PC-3 (cell line): ENCODE measurements at regions not wholly inside any gene's neighbourhood (a gene's known extent, or its start where the extent isn't known, plus 50 kb on each side); places are given as distances from the start of the nearest gene placed in this dataset.

ENCODE experiments used
- EZH2 ChIP-seq: fragments of 300-600 bp; sonication (generic); IDR thresholded peaks from one replicate; pipeline ENCODE4 v1.6.1; 2017; ENCODE audit warnings: antibody characterized with exemption, mild to moderate bottlenecking, low read length; ENCODE audit not compliant: unreplicated experiment
- EZH2phosphoT487 ChIP-seq: fragments of 300-600 bp; sonication (generic); IDR thresholded peaks from 2 replicates; pipeline ENCODE4 v1.6.1; 2018; ENCODE audit warnings: mild to moderate bottlenecking, antibody characterized with exemption, low read length, borderline replicate concordance
- TF ChIP-seq, protein P1 (sequence below): fragments of 300-600 bp; sonication (generic); conservative IDR thresholded peaks from 2 replicates; pipeline ENCODE4 v1.5.1; 2017; ENCODE audit warnings: antibody characterized with exemption, low read depth, mild to moderate bottlenecking, low read length

DNA sequence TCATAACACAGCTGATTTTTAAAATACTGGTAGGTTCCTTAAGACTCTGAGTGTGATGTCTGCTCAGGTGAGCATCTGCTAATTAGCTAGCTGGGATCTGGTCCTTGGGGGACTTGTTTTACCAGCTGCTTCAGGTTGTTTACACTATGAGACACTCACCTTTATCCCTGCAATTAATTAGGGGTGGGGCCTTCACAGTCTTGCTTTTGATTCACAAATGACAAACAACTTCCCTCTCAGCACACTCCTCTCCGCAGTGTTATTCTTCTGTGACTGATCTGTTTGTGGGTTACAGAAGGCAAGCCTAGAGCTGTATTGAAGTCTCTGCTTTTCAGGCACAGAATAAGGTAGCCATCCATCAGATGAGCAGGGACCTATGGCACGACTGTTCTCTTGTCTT lies 62.0 kb upstream of the CD83 start:
- TF ChIP-seq, protein P1, sequence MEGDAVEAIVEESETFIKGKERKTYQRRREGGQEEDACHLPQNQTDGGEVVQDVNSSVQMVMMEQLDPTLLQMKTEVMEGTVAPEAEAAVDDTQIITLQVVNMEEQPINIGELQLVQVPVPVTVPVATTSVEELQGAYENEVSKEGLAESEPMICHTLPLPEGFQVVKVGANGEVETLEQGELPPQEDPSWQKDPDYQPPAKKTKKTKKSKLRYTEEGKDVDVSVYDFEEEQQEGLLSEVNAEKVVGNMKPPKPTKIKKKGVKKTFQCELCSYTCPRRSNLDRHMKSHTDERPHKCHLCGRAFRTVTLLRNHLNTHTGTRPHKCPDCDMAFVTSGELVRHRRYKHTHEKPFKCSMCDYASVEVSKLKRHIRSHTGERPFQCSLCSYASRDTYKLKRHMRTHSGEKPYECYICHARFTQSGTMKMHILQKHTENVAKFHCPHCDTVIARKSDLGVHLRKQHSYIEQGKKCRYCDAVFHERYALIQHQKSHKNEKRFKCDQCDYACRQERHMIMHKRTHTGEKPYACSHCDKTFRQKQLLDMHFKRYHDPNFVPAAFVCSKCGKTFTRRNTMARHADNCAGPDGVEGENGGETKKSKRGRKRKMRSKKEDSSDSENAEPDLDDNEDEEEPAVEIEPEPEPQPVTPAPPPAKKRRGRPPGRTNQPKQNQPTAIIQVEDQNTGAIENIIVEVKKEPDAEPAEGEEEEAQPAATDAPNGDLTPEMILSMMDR = no peak
- TF ChIP-seq EZH2 = no peak
- TF ChIP-seq EZH2phosphoT487 = no peak
